Breast epithelium (tissue), 3 donors: ENCODE measurements at regions not wholly inside any gene's neighbourhood (a gene's known extent, or its start where the extent isn't known, plus 50 kb on each side); places are given as distances from the start of the nearest gene placed in this dataset.

Experiments
- POLR2A ChIP-seq: fragments of 450-650 bp; IDR thresholded peaks from one replicate; pipeline ENCODE4 v1.6.1; 2016; ENCODE audit warnings: antibody characterized with exemption, mild to moderate bottlenecking, moderate library complexity
- POLR2AphosphoS5 ChIP-seq, 3 donors: sonication (generic); formaldehyde crosslinking; IDR thresholded peaks; one replicate each; pipeline ENCODE4 v1.6.1; 2017; ENCODE audit warnings: antibody characterized with exemption in 3 of 3
- TF ChIP-seq, protein P1 (sequence below), 3 donors: fragments of 450-650 bp; IDR thresholded peaks; one replicate each; pipeline ENCODE4 v1.5.1; 2016 to 2017; ENCODE audit warnings: antibody characterized with exemption in 3 of 3, mild to moderate bottlenecking in 3 of 3, moderate library complexity in 3 of 3

DNA sequence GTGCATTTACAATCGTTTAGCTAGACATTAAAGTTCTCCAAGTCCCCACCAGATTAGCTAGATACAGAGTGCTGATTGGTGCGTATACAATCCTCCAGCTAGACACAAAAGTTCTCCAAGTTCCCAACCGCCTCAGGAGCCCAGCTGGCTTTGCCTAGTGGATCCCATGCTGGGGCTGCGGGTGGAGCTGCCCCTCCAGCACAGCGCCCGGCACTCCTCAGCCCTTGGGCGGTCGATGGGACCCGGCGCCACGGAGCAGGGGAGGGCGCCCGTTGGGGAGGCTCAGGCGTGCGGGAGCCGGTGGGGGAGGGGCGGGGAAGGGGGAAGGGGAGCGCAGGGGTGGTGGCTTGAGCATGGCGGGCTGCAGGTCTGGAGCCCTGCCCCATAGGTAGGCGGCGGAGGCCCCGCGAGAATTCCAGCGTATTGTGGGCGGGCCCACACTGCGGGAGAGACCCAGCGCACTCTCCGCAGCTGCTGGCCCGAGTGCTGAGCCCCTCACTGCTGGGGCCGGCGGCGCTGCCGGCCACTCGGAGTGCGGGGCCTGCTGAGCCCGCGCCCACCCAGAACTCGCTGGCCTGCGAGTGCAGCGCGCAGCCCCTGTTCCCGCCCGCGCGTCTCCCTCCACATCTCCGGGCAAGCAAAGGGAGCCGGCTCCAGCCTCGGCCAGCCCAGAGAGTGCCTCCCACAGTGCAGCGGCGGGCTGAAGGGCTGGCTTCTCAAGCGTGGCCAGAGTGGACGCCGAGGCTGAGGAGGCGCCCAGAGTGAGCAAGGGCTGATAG, 907.5 kb downstream of the CDH8 start:
- TF ChIP-seq, protein P1, sequence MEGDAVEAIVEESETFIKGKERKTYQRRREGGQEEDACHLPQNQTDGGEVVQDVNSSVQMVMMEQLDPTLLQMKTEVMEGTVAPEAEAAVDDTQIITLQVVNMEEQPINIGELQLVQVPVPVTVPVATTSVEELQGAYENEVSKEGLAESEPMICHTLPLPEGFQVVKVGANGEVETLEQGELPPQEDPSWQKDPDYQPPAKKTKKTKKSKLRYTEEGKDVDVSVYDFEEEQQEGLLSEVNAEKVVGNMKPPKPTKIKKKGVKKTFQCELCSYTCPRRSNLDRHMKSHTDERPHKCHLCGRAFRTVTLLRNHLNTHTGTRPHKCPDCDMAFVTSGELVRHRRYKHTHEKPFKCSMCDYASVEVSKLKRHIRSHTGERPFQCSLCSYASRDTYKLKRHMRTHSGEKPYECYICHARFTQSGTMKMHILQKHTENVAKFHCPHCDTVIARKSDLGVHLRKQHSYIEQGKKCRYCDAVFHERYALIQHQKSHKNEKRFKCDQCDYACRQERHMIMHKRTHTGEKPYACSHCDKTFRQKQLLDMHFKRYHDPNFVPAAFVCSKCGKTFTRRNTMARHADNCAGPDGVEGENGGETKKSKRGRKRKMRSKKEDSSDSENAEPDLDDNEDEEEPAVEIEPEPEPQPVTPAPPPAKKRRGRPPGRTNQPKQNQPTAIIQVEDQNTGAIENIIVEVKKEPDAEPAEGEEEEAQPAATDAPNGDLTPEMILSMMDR (IDR thresholded peaks at IDR 0.05), result no peak
- TF ChIP-seq POLR2A, result no peak
- no peak for TF ChIP-seq POLR2AphosphoS5 (IDR thresholded peaks at IDR 0.05)
